Heart right ventricle (tissue), 16 donors: ENCODE measurements at regions not wholly inside any gene's neighbourhood (a gene's known extent, or its start where the extent isn't known, plus 50 kb on each side); places are given as distances from the start of the nearest gene placed in this dataset.

Experiments used
- ATAC-seq, 8 donors: fragments of 200-7000 bp; cut with Tn5 transposase; one replicate each; pipeline ENCODE4 v1.9.1; 2020; ENCODE audit warnings: mild to moderate bottlenecking in 8 of 8, moderate library complexity in 8 of 8, moderate number of reproducible peaks in 1 of 8
- DNase-seq, 2 donors: peaks; one replicate each; pipeline ENCODE4 v3.0.0-alpha.2; 2020
- H3K27ac ChIP-seq, 10 donors: fragments of 200-600 bp; sonication (generic) in 2 of 10; one replicate each; pipeline versions ENCODE4 v1.5.0 to v1.8.0; 2020 to 2022; ENCODE audit warnings: mild to moderate bottlenecking in 3 of 10
- H3K27me3 ChIP-seq, 7 donors: fragments of 200-600 bp; one replicate each; pipeline ENCODE4 v1.8.0; 2021 to 2022; ENCODE audit warnings: mild to moderate bottlenecking in 2 of 7
- H3K36me3 ChIP-seq, 9 donors: fragments of 200-600 bp; sonication (generic) in 1 of 9; one replicate each; pipeline versions ENCODE4 v1.5.0 to v1.8.0; 2020 to 2022; ENCODE audit warnings: mild to moderate bottlenecking in 2 of 9
- H3K4me1 ChIP-seq, 9 donors: fragments of 200-600 bp; sonication (generic) in 1 of 9; one replicate each; pipeline versions ENCODE4 v1.5.0 to v1.8.0; 2020 to 2022; ENCODE audit warnings: mild to moderate bottlenecking in 4 of 9
- H3K4me3 ChIP-seq, 10 donors: fragments of 200-600 bp; sonication (generic) in 2 of 10; one replicate each; pipeline versions ENCODE4 v1.5.0 to v1.8.0; 2020 to 2022; ENCODE audit warnings: mild to moderate bottlenecking in 7 of 10, moderate library complexity in 2 of 10
- H3K9me3 ChIP-seq, 11 donors: fragments of 200-600 bp in 10 of 11; sonication (generic) in 2 of 11; one replicate each; pipeline versions ENCODE4 v1.5.0 to v1.8.0; 2013 to 2022; ENCODE audit warnings: mild to moderate bottlenecking in 2 of 11, control low read depth in 1 of 11, moderate library complexity in 1 of 11
- CTCF ChIP-seq, 9 donors: fragments of 200-600 bp; sonication (generic) in 2 of 9; IDR thresholded peaks; one replicate each; pipeline versions ENCODE4 v1.5.0 to v1.8.0; 2021 to 2022; ENCODE audit warnings: antibody characterized with exemption in 9 of 9, mild to moderate bottlenecking in 5 of 9, moderate library complexity in 1 of 9
- WGBS, 2 donors: extraction: QIAGEN DNeasy Blood & Tissue Kit; methylation state at CpG; one replicate each; pipeline ENCODE4 v1.1.7; 2013; ENCODE audit warnings: inconsistent platforms in 1 of 2; 5-methylcytosine and 5-hydroxymethylcytosine counted together
- intact Hi-C, 10 donors: fragments of 100-400 bp; cut with DNase I; formaldehyde crosslinking; loops; one replicate each; pipeline versions ENCODE4 v1.11.1 to v1.14.2; 2022
- donor health status: Arrhythmogenic right ventricular cardiomyopathy.
- donor health status: ischemic (EF 13 %, LVEDD 7.1; RV severe dilation, severe dysfunction).
- donor health status: healthy with polysubstance abuse.
- donor health status: DM: no; HTN: yes; CAD: no.
- donor health status: DM: no; HTN: no; CAD: no.
- donor health status: ischemic (EF 25% LVEDD 6.9; RV normal size, moderate dysfunction).
- donor health status: ischemic (EF 25% LVEDD 5.7; RV mildly dilated, moderate dysfunction).
- donor health status: healthy.
- donor health status: DM: yes; HTN: yes; CAD: no.
- donor health status: Ischemic cardiomyopathy.
- donor health status: ischemic (EF 35%, LVEDD 5.7; RV mildly dilated, moderate dysfunction).
- donor health status: nonischemic (EF 11% LVEDD 7.7; RV severe dilation, severe dysfunction).
- donor health status: DM: yes; HTN: yes; CAD: no.
- donor health status: PGD.
- donor health status: ischemic (EF 29% LVEDD 5.4; RV normal size, mild dysfunction).
- donor health status: nonischemic (EF 23%, LVEDD 6.1; RV moderate dilation, normal function).

- 67 to 68% methylated on average over 4 of the region's 4 CpGs for WGBS, 2 donors
- no peak for ATAC-seq
- Histone ChIP-seq H3K4me1 (no peaks in the 10 kb centered on the region), H3K9me3 (peaks cover 0 to 6% (median 0%) of the 10 kb centered on the region in 11 donors), H3K36me3 (no peaks in the 10 kb centered on the region), H3K4me3 (no peak overlapping the region), H3K27ac (no peak overlapping the region), H3K27me3 (no peaks in the 10 kb centered on the region)
- DNase-seq: no peak
- intact Hi-C loops: no loop called here
- no peak for TF ChIP-seq CTCF (IDR thresholded peaks at IDR 0.05)
Observed at GRCh38 chr5:2091921-2092320, 209.2 kb upstream of the IRX4 start.

- H3K27me3 ChIP-seq: peaks cover 0 to 3% (median 0%) of the 10 kb centered on the region in 7 donors
- DNase-seq (no peak), ATAC-seq (no peak)
- no peak for TF ChIP-seq CTCF (IDR thresholded peaks at IDR 0.05)
- no peaks in the 10 kb centered on the region for H3K4me1 ChIP-seq
- peaks cover 0 to 6% (median 0%) of the 10 kb centered on the region in 11 donors for H3K9me3 ChIP-seq
- 74 to 83% methylated on average over 2 of the region's 2 CpGs for WGBS, 2 donors
- intact Hi-C loops: no loop called here
- H3K36me3 ChIP-seq: no peaks in the 10 kb centered on the region
- no peak overlapping the region for H3K27ac ChIP-seq
- no peak overlapping the region for H3K4me3 ChIP-seq
Observed at GRCh38 chr5:2087980-2088379, 205.3 kb upstream of the IRX4 start.

- H3K36me3 ChIP-seq: no peaks in the 10 kb centered on the region
- intact Hi-C loops: no loop called here
- H3K4me1 ChIP-seq: no peaks in the 10 kb centered on the region
- ATAC-seq: no peak
- no peak overlapping the region for H3K4me3 ChIP-seq
- peaks cover 0 to 6% (median 0%) of the 10 kb centered on the region in 7 donors for H3K27me3 ChIP-seq
- H3K27ac ChIP-seq: no peak overlapping the region
- WGBS, 2 donors: 86 to 89% methylated on average over 7 of the region's 7 CpGs
- H3K9me3 ChIP-seq: peaks cover 0 to 8% (median 0%) of the 10 kb centered on the region in 11 donors
- no peak for TF ChIP-seq CTCF (IDR thresholded peaks at IDR 0.05)
- DNase-seq: no peak
Observed at GRCh38 chr5:2075365-2075764, 192.6 kb upstream of the IRX4 start.

- no peaks in the 10 kb centered on the region for H3K4me1 ChIP-seq
- H3K4me3 ChIP-seq: no peak overlapping the region
- peaks cover 0 to 9% (median 0%) of the 10 kb centered on the region in 7 donors for H3K27me3 ChIP-seq
- H3K36me3 ChIP-seq: no peaks in the 10 kb centered on the region
- DNase-seq (no peak), ATAC-seq (no peak)
- TF ChIP-seq CTCF (IDR thresholded peaks at IDR 0.05): no peak
- intact Hi-C loops: no loop called here
- WGBS, 2 donors: 88 to 89% methylated on average over 5 of the region's 5 CpGs
- H3K27ac ChIP-seq: no peak overlapping the region
- H3K9me3 ChIP-seq: no peaks in the 10 kb centered on the region
Observed at GRCh38 chr5:2071562-2071961, 188.8 kb upstream of the IRX4 start.
